ENCODE measurements at regions not wholly inside any gene's neighbourhood (a gene's known extent, or its start where the extent isn't known, plus 50 kb on each side); places are given as distances from the start of the nearest gene placed in this dataset.

- TF ChIP-seq POLR2A (IDR thresholded peaks at IDR 0.05) (no peak), CTCF (IDR thresholded peaks at IDR 0.05) (no peak), EP300 (IDR thresholded peaks at IDR 0.05; ENCODE audit: low read depth) (no peak)
These were observed 714.6 kb upstream of the GRAMD2B start for GRCh38 chr5:125708583-125708982.
